Pulmonary artery endothelial cell (primary cell): ENCODE measurements at regions not wholly inside any gene's neighbourhood (a gene's known extent, or its start where the extent isn't known, plus 50 kb on each side); places are given as distances from the start of the nearest gene placed in this dataset.
"Not testable (repeated sequence)": the region's sequence is repeated elsewhere in the genome, so short reads cannot be mapped to it uniquely, and the experiment has no call there.

Experiments
- DNase-seq: peaks from one replicate; pipeline ENCODE4 v3.0.0-alpha.2; 2011; ENCODE audit warnings: low read depth, low spot score

GRCh38 chr9:34793428-34793827 lies 83.5 kb upstream of the CCL21 start:
- no peak for DNase-seq

- no peak for DNase-seq
Measured at GRCh38 chr9:34783951-34784487, 74.1 kb upstream of the CCL21 start.

- no peak for DNase-seq
Measured at GRCh38 chr9:34782372-34782771, 72.4 kb upstream of the CCL21 start.

GRCh38 chr9:34777666-34778065 lies 67.7 kb upstream of the CCL21 start:
- DNase-seq, result no peak

- no peak for DNase-seq
Measured at GRCh38 chr9:34773955-34774354, 64.0 kb upstream of the CCL21 start.

- DNase-seq, result no peak
Measured at GRCh38 chr9:34773306-34773910, 63.5 kb upstream of the CCL21 start.

GRCh38 chr9:34771007-34771406 lies 61.1 kb upstream of the CCL21 start:
- no peak for DNase-seq

- not testable (repeated sequence) for DNase-seq
Measured at GRCh38 chr9:34767087-34767486, 57.2 kb upstream of the CCL21 start.

GRCh38 chr9:34760196-34761040 lies 50.5 kb upstream of the CCL21 start:
- DNase-seq, result not testable (repeated sequence)
